Astrocyte of the spinal cord (primary cell): ENCODE measurements at regions not wholly inside any gene's neighbourhood (a gene's known extent, or its start where the extent isn't known, plus 50 kb on each side); places are given as distances from the start of the nearest gene placed in this dataset.
"Not testable (repeated sequence)": the region's sequence is repeated elsewhere in the genome, so short reads cannot be mapped to it uniquely, and the experiment has no call there.

Source experiments
- DNase-seq: peaks from one replicate; pipeline ENCODE4 v3.0.0; 2011; ENCODE audit warnings: low read depth, low spot score
- H3K4me3 ChIP-seq: 2 replicates; pipeline ENCODE4 v1.5.1; 2011; ENCODE audit warnings: low read depth, mild to moderate bottlenecking, low read length, moderate library complexity
- in situ Hi-C: cut with HindIII; loops from 2 replicates; pipeline ENCODE4 v1.10.0; 2017; ENCODE audit warnings: low sequenced_read_pairs
- TF ChIP-seq, protein P1 (sequence below): IDR thresholded peaks from 2 replicates; pipeline ENCODE4 v1.5.1; 2012; ENCODE audit warnings: low read depth, mild to moderate bottlenecking, low read length, inconsistent platforms

GRCh38 chr15:67944010-67944641 lies 104.3 kb upstream of the RNU6-1 start:
- H3K4me3 ChIP-seq, result no peak overlapping the region
- no peak for DNase-seq
- TF ChIP-seq, protein P1, sequence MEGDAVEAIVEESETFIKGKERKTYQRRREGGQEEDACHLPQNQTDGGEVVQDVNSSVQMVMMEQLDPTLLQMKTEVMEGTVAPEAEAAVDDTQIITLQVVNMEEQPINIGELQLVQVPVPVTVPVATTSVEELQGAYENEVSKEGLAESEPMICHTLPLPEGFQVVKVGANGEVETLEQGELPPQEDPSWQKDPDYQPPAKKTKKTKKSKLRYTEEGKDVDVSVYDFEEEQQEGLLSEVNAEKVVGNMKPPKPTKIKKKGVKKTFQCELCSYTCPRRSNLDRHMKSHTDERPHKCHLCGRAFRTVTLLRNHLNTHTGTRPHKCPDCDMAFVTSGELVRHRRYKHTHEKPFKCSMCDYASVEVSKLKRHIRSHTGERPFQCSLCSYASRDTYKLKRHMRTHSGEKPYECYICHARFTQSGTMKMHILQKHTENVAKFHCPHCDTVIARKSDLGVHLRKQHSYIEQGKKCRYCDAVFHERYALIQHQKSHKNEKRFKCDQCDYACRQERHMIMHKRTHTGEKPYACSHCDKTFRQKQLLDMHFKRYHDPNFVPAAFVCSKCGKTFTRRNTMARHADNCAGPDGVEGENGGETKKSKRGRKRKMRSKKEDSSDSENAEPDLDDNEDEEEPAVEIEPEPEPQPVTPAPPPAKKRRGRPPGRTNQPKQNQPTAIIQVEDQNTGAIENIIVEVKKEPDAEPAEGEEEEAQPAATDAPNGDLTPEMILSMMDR, result no peak
- in situ Hi-C loops, result no loop called here

- no peak for DNase-seq
- H3K4me3 ChIP-seq, result no peak overlapping the region
- in situ Hi-C loops, result no loop called here
- TF ChIP-seq, protein P1, result no peak
Measured at GRCh38 chr15:67945131-67945530, 105.3 kb upstream of the RNU6-1 start.

DNA sequence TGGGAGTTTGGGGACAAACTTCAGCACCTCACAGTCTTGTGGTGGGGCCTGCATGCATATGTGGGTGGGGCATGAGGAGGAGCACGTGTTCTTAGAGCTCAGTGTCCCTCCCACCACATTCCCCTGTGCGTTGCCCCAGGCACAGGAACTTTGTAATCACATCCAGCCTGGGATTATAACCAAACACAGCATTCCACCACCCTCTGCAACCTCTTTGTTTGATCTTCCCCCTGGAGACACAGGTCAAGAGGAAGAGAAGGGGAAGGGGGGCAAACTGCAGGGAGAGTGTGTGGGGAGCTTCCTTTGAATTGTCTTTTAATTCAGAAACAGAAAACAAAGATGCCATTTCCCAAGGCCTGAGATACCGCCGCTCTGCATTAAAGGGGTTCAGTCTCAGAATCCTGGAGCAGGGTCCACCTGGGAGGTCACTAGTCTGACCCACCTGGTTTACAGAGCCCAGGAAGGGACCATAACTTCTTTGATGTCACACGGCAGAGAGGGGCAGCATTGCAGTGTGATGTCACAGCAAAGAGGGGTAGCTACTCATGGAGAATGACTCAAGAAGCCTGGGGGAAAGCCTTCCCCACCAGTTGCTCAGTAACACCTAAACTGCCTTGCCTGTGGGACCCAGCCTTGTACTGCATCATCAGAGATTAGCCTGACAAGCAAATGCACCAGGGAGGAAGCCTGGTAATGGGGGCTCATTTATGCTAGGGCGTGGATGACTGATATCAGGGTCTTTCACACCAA lies 106.3 kb upstream of the RNU6-1 start:
- no peak overlapping the region for H3K4me3 ChIP-seq
- peak; percentile 30 for DNase-seq
- TF ChIP-seq, protein P1, result no peak
- in situ Hi-C loops, result no loop called here

GRCh38 chr15:67946701-67947100 lies 106.9 kb upstream of the RNU6-1 start:
- in situ Hi-C loops, result no loop called here

GRCh38 chr15:67947254-67948039 lies 106.7 kb upstream of the PIAS1 start:
- no peak overlapping the region for H3K4me3 ChIP-seq
- in situ Hi-C loops, result no loop called here
- TF ChIP-seq, protein P1, result no peak
- no peak for DNase-seq

More at GRCh38 chr15:67946701-67947100, 106.9 kb upstream of the RNU6-1 start:
- TF ChIP-seq, protein P1, result no peak
- no peak overlapping the region for H3K4me3 ChIP-seq
- DNase-seq, result no peak

- in situ Hi-C loops, result no loop called here
- TF ChIP-seq, protein P1, result no peak
- DNase-seq, result no peak
- no peak overlapping the region for H3K4me3 ChIP-seq
Measured at GRCh38 chr15:67948215-67948614, 105.9 kb upstream of the PIAS1 start.

DNA sequence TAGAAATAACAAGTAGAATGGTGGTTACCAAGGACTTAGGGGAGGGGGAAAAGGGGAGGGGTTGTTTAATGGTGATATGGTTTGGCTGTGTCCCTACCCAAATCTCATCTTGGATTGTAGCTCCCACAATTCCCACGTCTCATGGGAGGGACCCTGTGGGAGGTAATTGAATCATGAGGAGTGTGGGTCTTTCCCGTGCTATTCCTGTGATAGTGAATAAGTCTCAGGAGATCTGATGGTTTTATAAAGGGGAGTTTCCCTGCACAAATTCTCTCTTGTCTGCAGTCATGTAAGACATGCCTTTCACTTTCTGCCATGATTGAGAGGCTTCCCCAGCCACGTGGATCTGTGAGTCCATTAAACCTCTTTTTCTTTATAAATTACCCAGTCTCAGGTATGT lies 102.9 kb upstream of the PIAS1 start:
- DNase-seq, in situ Hi-C loops, H3K4me3 ChIP-seq: not testable (repeated sequence)
